ENCODE measurements at regions not wholly inside any gene's neighbourhood (a gene's known extent, or its start where the extent isn't known, plus 50 kb on each side); places are given as distances from the start of the nearest gene placed in this dataset.

GRCh38 chr18:60794802-60795201 is 422.2 kb upstream of the MC4R start:
- no peak for DNase-seq (ENCODE audit: low read depth)

- no peak for DNase-seq (ENCODE audit: low read depth)
These were observed 431.8 kb upstream of the MC4R start for GRCh38 chr18:60804415-60804814.

DNA sequence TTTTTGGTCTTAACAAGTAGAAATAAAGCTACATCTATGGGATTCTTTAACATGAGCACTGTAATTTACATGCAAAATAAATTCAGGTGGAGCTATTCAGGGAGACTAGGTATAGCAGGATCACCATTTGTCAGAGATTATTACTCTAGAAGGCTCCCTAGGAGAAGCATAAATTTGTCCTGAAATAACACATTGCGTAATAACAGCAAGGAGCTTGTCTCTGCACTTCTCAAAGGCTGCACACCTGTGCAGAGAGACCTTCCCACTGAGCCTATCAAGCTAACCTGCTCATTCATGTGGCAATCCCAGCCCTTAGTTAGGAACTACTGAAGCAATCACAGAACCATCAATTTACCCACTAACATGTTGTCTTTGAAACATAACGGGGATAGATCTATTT is 437.4 kb upstream of the MC4R start:
- DNase-seq (ENCODE audit: low read depth) = no peak

DNA sequence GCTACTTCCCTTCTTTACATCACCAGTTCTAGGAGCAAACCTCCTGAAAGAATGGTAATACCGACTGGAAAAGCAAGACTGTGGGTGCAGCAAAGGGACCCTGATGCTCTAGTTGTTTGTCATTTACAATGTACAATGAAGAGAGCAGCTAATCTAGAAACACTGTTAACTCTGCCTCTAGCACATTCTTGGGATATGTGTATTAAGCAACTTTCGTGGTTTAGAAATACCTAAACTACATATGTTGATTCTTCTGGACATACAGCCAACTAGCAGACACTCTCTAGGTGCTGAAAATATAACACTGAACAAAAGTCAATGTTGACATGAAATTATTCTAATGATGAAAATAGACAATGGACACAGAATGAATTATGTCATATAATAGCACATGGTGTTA is 440.3 kb upstream of the MC4R start:
- DNase-seq (ENCODE audit: low read depth) = no peak

GRCh38 chr18:60826346-60826745 is 453.8 kb upstream of the MC4R start:
- no peak for DNase-seq (ENCODE audit: low read depth)

DNA sequence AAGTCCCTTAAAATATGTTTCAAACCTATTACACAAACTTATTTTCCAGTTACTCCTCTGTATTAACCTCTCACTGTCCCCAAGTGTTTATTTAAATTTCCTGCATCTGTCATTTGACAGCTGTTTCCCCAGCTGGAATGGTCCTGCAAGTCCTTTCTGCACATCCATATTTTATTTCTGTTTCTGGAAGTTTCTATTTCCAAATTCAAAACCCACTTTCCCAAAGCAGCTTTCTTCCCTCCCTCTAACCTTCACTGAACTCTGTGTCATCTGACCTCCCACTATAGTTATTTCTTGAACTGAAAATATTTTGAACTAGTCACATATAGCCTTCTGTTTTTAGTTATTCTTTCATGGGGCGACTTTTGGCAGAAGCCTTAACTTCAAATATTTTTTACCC is 459.4 kb upstream of the MC4R start:
- DNase-seq (ENCODE audit: low read depth) = no peak

DNA sequence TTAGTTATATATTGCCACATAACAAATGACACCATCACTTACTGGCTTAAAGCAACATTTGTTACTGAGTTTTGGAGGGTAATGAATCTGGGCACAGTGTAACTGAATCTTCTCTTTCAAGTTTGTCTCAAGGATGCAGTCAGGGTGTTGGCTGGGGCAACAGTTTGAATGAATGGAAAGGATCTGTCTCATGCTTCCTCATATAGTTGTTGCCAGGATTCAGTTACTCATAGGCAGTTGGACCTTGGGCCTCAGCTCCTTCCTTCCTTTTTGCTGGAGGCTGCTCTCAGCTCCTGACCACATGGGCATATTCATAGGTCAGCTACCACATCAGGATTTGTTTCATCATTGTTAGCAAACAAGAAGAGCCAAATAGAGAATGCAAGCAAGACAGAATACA is 466.1 kb upstream of the MC4R start:
- DNase-seq (ENCODE audit: low read depth) = peak; percentile 42

- DNase-seq (ENCODE audit: low read depth) = no peak
These were observed 473.8 kb upstream of the MC4R start for GRCh38 chr18:60846396-60846795.

GRCh38 chr18:60847517-60847916 is 474.9 kb upstream of the MC4R start:
- no peak for DNase-seq (ENCODE audit: low read depth)

DNA sequence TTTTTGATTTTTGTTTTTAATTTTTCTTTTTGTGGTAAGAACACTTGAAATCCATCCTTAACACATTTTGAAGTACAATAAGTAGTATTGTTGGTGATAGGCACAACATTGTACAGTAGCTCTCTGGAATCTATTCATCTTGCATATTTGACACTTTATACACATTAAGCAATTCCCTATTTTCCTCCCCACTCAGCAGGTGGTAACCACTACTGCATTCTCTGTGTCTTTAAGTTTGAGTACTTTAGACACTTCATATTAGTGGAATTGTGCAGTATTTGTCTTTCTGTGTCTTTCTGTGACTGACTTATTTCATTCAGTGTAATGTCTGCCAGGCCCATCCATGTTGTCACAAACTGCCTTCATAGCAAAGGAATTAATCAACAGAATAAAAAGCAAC is 471.7 kb upstream of the CDH20 start:
- DNase-seq (ENCODE audit: low read depth) = no peak

DNA sequence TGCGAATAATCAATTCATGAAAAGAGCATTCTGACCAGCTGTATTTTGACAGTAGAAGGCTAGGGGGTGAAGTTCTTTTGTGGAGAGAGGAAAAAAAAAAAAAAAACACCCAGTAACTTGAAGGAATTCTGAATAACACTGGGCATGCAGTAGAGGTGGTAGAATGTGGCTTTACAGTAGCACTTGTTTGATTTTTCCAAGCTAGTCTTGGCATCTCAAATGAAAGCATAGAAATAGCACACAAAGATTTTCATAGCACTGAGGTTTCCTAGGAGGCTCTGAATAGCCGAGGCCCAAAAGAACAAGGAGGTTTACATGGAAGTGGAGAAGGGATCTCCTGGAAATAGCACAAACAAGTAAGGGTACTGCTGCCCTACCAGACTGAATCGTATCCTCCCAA is 470.2 kb upstream of the CDH20 start:
- DNase-seq (ENCODE audit: low read depth) = no peak

DNA sequence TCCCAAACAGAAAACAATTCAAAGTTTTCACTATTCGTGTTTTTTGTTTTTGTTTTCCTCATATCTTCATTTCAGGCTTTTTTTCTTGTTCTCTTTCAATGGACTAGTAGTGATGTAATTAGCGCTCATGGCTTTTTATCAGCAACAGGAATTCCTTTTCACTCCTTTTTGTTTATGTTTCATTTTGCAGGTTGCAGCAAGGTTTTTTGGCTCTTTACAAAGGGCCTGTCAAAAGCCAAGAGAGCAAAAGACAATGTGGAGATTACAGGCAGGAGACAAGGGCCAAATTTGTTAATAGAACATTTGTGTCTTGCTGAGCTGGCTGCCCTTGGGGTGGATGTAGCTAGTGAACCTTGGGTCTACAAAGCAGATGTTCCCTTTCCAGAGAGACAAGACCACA is 467.4 kb upstream of the CDH20 start:
- no peak for DNase-seq (ENCODE audit: low read depth)

DNA sequence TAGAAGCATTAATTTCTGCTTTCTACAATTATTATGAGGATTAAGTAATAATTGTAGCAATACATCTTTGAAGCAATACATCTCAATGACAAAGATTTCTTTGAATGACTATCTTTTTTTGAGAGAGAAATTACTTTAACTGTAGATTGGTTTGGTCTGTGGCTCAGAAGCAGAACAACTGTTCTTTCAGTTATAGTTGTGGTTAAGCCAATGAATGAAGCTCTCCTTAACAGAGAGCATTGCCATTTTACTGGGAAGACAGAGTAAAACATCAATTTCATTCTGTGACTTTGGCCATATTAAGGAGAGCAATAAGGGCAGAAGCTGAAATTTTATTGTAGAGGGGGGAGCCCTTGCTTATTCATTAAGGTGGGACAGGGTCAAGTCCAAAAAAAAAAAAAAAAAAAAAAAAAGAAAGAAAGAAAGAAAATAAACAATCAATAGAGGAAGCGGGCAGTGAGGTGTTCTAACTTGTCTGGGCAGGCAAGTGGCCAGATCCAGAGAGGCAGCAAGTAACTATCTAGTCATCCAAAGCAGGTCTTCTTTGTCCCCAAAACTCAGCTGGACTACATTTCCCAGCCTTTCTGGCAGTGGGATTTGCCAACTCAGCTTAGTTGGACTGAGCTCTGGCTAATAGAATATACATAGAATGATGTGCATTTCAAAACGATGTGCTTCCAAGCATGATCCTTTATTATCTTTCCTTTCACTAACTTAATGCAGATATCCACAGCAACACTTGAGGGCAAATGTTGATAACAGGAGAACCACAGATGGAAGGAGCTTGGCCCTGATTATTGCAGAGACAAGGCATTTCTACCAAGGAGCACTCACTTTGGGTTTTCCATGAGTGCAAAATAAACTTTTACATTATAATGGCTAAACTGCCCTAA is 462.7 kb upstream of the CDH20 start:
- DNase-seq (ENCODE audit: low read depth) = no peak

- no peak for DNase-seq (ENCODE audit: low read depth)
These were observed 460.8 kb upstream of the CDH20 start for GRCh38 chr18:60872434-60872833.

GRCh38 chr18:60873708-60874107 is 459.5 kb upstream of the CDH20 start:
- DNase-seq (ENCODE audit: low read depth) = no peak

- no peak for DNase-seq (ENCODE audit: low read depth)
These were observed 457.2 kb upstream of the CDH20 start for GRCh38 chr18:60875957-60876507.

- no peak for DNase-seq (ENCODE audit: low read depth)
These were observed 453.0 kb upstream of the CDH20 start for GRCh38 chr18:60880184-60880583.

- DNase-seq (ENCODE audit: low read depth) = no peak
These were observed 449.6 kb upstream of the CDH20 start for GRCh38 chr18:60883587-60883986.

GRCh38 chr18:60888071-60888624 is 445.1 kb upstream of the CDH20 start:
- no peak for DNase-seq (ENCODE audit: low read depth)

- no peak for DNase-seq (ENCODE audit: low read depth)
These were observed 443.8 kb upstream of the CDH20 start for GRCh38 chr18:60889442-60889841.

DNA sequence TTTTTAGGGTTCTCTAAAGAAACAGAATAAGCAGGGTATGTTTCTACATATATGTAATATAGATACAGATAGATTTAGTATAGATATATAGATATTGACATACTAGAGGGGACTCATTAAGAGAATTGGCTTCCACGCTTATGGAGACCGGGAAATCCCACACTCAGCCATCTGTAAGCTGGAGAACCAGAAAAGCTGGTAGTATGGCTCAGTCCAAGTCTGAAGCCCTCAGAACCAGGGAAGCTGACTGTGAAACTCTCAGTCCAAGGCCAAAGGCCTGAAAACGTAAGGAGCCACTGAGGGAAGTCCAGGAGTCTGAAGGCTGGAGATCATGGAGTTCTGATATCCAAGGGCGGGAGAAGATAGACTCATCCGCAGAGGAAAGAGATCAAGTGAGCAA is 441.3 kb upstream of the CDH20 start:
- DNase-seq (ENCODE audit: low read depth) = no peak

GRCh38 chr18:60892441-60892840 is 440.8 kb upstream of the CDH20 start:
- DNase-seq (ENCODE audit: low read depth) = no peak

DNA sequence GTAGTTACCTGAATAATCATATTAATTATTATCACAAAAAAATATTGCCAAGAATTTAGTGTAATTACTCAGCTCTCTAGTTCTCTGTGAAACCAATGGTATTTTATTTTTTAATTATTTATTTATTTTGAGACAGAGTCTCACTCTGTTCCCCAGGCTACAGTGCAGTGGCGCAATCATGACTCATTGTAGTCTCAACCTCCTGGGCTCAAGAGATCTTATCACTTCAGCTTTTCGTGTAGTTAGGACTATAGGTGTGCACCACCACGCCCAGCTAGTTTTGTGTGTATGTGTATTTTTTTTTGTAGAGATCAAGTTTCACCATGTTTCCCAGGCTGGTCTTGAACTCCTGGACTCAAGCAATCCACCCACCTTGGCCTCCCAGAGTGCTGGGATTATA is 440.4 kb upstream of the CDH20 start:
- DNase-seq (ENCODE audit: low read depth) = peak; percentile 15

All from stromal cell of bone marrow (primary cell).